Lung microvascular endothelial cell (primary cell): ENCODE measurements at regions not wholly inside any gene's neighbourhood (a gene's known extent, or its start where the extent isn't known, plus 50 kb on each side); places are given as distances from the start of the nearest gene placed in this dataset.
A peak's percentile ranks its signal among the peaks of the same experiment; 100 is the strongest.
"Not testable (repeated sequence)": the region's sequence is repeated elsewhere in the genome, so short reads cannot be mapped to it uniquely, and the experiment has no call there.

Source experiments
- DNase-seq, 2 donors: peaks; one replicate each; pipeline versions ENCODE4 v3.0.0 to v3.0.0-alpha.2; 2010; ENCODE audit warnings: low read depth in 2 of 2

DNA sequence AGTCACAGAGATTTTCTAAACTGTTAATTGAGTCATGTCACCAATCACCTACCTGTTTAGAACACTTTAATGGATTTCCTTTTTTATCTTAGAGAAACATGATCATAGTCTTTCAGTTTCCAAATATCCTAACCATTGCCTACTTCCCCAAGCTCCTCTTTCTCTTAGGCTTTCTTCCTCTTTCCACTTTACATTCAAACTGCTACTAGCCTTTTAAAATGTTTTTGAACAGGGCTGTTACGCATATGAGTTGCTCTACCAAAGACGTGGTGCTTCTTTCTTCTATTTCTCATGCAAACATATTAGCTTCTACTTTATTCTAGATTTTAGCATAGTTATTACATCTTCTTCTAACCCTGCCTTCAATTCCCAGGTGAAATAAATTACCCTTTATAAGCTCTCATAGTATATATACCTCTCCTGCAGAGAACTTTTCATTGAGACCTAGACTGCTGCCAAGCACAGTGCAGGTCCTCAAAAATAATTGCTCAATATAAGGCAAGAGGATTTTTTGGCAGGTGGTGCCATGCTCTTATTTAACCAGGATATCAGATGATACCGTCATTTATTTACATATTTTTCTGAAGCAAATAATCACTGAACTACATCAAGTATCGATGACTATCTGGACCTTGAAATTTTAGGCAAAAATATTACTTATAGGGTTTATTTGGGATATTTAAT is 937.1 kb downstream of the TSN start:
- no peak for DNase-seq

DNA sequence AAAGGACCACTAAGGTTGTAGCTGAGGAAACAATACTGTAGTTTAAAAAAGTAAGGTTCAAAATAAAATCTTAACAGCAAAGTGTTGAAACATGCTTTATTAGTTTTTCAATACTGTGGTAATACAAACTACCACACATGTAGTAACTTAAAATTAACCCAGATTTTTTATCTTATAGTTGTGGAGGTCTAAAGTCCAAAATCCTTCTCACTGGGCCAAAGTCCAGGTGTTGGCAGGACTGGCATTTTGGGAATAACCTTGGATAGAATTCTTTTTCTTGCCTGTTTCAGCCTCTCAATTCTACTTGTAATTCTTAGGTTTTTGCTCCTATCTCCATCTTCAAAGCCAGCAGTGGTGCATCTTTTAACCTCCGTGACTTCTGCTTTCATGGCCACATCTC is 942.0 kb downstream of the TSN start:
- DNase-seq, result no peak

GRCh38 chr2:122703676-122704075 is 948.2 kb downstream of the TSN start:
- peak in 1 of 2 donors; percentile 8 for DNase-seq

GRCh38 chr2:122704109-122704563 is 948.7 kb downstream of the TSN start:
- DNase-seq, result no peak

DNA sequence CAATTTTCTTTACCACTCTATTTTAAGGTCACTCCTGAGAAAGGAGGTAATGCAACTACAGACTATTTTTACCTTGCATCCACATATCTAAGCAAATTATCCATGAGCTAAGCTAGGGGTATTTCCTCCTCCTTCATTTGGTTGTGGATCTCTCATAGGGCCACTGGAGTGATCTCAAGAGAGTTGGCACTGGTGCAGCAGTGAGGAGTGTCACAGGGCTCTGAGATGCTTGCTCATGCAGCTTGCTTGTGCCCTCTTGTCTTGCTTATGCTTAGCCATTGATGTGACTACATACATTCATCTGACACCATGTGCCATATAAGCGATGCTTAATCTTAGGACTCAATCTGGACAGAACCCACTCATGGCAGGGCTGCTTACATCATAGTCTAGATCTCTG is 950.3 kb downstream of the TSN start:
- DNase-seq, result no peak

DNA sequence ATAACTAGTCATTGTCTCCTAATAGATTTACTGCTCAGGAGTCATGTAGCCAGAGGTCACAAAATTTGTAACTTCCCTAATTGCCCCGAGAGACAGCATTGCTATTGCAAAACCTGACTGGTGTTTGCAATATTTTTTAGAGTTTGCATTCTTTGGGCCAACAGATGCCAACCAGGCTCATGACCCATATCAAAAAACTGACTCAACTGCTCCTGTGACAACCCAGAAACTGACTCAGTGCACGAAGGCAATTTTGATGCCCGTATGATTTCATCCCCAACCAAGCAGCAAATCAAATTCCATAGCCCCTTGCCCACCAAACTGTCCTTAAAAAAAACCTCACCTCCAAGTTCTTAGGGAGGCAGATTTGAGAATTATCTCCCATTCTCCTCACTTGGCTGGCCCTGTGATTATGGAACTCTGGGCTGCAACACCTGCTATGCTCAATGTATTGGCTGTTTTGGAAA is 951.3 kb downstream of the TSN start:
- DNase-seq, result no peak

- no peak for DNase-seq
Measured at GRCh38 chr2:122707224-122707824, 951.9 kb downstream of the TSN start.

GRCh38 chr2:122710049-122710448 is 954.6 kb downstream of the TSN start:
- DNase-seq, result no peak

GRCh38 chr2:122713800-122714199 is 958.3 kb downstream of the TSN start:
- no peak for DNase-seq

GRCh38 chr2:122720822-122721221 is 965.4 kb downstream of the TSN start:
- DNase-seq, result not testable (repeated sequence)

GRCh38 chr2:122734766-122735424 is 979.4 kb downstream of the TSN start:
- DNase-seq, result peak in 1 of 2 donors; percentile 69

DNA sequence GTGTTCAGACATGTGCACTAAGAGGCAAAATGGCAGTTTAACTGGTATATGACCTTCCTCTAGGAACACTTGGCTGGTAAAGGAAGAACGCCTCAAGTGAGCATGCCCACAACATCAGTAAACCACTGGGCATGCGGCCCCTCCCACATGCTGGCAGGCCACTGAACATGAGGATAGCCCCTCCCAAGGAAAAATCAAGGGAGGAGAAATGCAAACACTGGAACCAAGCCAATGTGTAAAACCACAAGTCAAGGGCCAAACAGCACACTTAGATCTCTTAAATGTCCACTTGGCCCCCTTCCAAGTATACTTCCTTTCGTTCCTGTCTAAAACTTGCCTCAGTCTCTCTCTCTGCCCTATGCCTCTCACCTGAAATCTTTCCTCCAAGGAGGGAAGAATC is 980.8 kb downstream of the TSN start:
- no peak for DNase-seq

DNA sequence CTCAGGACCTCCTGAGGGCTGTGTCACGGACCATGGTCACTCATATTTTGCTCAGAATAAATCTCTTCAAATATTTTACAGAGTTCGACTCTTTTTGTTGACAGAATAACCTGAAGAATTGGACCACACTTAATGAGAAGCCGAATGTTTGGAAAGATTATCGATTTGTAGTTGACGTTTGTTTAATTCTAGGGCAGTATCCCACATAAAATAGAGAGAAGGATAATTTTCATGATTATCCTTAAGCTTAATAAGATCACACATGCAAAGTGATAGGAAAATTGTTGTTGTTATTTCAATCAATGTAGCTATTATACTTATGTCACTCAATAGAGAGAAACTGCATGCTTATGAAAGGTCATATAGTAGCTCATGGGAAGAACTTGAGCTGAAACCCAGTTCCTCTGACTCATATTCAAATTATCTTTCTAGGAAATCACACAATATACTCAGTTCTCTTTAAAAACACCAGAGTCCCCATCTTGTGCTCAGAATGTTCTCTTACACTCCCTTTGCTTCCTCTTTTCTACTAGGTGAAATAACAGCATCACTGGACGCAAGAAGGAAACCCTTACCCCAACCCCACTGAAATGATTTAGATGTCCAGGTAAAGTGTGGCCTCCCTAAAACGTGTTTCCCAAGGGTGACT is 982.1 kb downstream of the TSN start:
- DNase-seq, result peak in 1 of 2 donors; percentile 26

DNA sequence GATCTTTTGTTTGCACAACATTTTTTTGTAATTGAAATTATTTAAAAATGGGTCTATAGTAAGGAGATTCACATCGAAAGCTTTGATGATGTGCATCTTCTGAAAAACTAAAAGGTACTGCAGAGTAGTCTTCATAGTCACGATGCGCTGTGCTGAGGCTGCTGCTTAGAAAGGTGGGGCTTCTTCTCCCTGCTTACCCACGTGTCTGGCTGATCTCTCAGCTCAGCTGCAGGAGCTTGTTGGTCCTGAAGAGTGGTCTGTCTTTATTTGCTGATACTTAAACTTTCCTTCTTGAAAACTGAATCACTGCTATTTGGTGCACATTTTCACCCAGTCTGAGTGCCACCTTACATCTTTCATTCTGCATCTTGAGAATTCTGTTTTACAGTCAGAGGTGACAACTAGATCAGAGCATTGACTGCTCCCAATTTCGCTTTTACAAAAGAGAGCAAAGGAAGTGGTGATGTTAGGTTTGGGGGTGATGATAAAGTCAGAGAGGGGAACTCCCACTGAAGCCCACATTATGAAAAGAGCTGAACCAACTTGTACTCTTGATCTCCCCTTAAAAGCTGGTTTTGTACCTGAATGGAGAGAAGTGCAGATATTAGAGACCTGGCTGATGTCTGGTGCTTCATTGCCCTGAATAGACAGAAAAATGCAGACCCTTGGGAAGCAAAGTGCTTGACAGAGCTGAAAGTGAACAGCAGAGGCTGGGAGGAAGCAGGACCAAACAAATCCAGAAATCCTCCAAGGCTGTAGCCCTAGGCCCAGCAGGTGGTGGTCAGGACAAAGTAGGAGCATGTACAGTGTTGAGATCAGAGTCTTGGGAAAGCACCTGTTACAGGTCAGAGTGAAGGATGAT is 984.5 kb downstream of the TSN start:
- no peak for DNase-seq

- no peak for DNase-seq
Measured at GRCh38 chr2:122740594-122740948, 985.1 kb downstream of the TSN start.

GRCh38 chr2:122741403-122741802 is 986.0 kb downstream of the TSN start:
- no peak for DNase-seq

GRCh38 chr2:122743021-122743675 is 987.7 kb downstream of the TSN start:
- DNase-seq, result no peak

GRCh38 chr2:122745603-122746002 is 990.2 kb downstream of the TSN start:
- no peak for DNase-seq

GRCh38 chr2:122747670-122748069 is 992.2 kb downstream of the TSN start:
- DNase-seq, result no peak

GRCh38 chr2:122748552-122749011 is 993.1 kb downstream of the TSN start:
- DNase-seq, result peak; percentile 5 to 78

DNA sequence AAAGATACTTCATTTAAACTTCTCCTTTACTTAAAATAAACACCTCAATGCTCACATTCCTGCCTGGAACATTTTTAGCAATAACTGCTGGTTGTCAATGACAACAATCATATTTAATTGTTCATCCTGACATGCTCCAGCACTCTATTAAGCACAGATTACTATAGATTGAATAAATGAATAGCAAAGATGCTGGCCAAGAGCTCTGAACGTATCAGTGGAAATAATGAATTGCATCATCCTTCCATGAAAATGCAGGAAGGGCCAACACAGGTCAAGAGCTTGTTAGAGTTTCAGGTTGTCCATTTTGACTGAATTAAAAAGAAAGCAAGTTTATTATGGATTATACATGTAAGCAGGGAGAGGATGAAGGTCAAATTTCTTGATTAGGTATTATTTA is 994.0 kb downstream of the TSN start:
- DNase-seq, result peak in 1 of 2 donors; percentile 86
